Kasumi-1 (cell line): ENCODE measurements at regions not wholly inside any gene's neighbourhood (a gene's known extent, or its start where the extent isn't known, plus 50 kb on each side); places are given as distances from the start of the nearest gene placed in this dataset.
"Not testable (repeated sequence)": the region's sequence is repeated elsewhere in the genome, so short reads cannot be mapped to it uniquely, and the experiment has no call there.

Experiments used
- DNase-seq, 2 experiments: peaks; one replicate each; lab custom pipeline; 2025; lab: John Stamatoyannopoulos, UW

- DNase-seq = no peak
Observed at GRCh38 chr4:134885436-134885835, 683.8 kb upstream of the PABPC4L start.

GRCh38 chr4:134883831-134884449, 682.4 kb upstream of the PABPC4L start:
- DNase-seq = no peak

DNA sequence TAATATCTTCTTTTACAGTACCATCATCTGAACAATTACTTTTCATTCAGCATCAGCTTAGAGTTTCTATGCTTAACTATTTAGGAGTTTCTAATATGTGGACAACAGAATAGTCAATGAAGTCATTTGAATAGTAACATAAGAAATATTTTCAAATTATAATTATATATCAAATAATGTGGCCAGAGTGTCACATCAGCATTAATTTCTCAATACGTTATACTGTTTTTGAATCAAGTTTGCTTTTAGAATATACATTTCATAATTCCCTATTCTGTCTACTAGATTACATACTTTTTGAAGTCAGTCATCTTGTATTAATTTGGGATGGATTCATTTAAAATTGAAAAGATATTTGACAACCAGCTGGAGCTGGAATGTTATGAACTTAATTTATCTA, 677.4 kb upstream of the PABPC4L start:
- DNase-seq = no peak

DNA sequence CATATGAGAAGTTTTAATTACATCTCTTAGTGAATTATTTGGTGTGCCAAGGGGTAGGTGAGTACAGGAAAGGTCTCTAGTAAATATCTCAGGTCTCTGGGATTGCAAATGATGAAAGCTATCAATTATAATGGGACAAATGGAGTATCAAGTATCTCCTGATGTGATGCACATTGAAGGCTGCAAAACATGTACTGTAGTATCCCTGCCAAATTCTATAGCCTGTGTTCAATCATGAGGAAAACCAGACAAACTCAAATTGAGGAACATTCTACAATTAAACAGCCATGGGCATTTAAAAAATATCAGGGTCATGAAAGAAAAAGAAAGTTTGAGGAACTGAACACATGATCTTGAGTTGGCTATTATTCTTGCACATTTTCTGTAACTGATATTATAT, 665.4 kb upstream of the PABPC4L start:
- no peak for DNase-seq

GRCh38 chr4:134865675-134866074, 664.1 kb upstream of the PABPC4L start:
- peak in 1 of 2 experiments; percentile 2 for DNase-seq

DNA sequence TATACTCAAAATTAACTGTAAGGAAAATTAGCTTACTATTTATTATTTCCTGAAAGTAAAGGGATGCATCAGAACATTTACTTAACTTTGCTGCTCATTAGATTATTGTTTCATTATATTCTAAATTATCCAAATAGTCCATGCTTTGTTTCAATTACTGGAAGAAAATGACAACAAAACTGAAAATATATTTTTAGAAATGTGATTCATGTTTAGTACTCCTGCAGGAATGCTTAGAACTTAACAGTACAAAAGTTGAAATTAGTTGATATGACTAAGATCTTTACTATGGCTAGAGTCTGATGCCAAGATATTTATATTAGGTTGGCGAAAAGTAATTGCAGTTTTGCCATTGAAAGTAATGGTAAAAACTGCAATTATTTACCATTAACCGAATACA, 660.5 kb upstream of the PABPC4L start:
- no peak for DNase-seq

DNA sequence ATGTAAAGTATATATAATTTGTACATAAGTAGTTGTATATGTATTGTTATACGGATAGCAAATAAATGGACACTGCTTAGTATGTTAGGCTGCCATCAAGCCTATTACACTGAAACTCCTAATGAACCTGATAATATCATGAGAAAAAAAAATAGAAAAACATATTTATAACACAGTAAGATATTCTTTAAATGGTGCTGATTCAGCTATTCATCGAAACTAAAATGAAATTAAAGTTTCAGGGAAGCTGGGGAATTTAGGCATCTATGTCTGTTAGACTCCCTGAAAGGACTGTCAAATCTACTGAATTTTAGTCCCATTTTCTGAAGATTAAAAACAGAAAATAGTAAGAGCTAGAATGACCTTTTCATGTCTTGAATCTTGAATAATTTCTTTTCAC, 647.1 kb upstream of the PABPC4L start:
- no peak for DNase-seq

GRCh38 chr4:134830741-134831140, 629.2 kb upstream of the PABPC4L start:
- not testable (repeated sequence) for DNase-seq

DNA sequence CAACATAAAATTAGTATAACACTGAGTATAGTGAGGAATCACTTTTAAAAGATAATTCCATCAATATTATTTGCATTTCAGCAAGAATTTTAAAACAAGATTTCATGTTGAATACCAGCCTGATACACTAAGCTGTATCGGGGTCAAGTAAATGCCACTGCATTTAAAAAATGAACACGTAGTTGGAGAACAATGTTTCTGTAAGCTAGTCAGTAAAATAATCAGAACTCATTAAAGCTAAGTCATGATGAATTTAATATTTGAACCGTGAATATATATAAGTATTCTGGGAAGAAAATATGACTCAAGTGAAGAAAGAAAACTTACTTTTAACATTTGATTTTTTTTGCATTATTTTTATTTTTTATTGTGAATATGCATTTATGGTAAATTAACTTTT, 611.0 kb upstream of the PABPC4L start:
- no peak for DNase-seq

- no peak for DNase-seq
Observed at GRCh38 chr4:134807231-134807745, 605.7 kb upstream of the PABPC4L start.

DNA sequence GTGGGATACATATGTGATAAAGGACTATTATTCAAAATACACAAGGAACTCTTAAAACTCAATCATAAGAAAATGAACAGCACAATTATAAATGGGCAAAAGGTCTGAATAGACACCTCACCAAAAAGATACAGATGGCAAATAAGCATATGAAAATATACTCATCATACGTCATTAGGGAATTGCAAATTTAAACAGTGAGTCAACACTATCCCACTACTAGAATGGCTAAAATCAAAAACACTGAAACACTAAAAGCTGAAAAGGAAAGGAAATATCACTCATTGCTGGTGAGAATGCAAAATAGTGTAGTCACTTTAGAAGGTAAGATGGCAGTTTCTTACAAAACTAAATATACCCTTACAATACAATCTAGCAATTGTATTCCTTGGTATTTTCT, 597.0 kb upstream of the PABPC4L start:
- no peak for DNase-seq

GRCh38 chr4:134787315-134787714, 585.7 kb upstream of the PABPC4L start:
- DNase-seq = no peak

DNA sequence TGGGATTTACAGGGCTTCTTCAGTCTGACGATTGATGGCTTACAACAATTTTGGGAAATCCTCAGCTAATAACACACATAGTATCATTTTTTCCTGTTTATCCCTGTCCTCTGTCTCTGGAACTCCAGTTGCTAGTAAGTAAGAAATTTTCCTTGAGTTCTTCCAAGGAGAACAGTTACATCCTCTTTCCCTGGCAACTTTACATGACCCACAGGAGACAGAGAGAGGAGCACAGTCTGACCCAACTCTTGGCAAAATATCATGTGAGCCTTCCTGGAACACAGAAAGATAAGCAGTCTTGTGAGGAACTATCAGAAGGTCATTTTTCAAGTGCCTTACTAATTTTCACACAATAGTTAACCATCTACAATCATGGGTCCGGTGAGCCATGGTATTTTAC, 578.7 kb upstream of the PABPC4L start:
- no peak for DNase-seq

- DNase-seq = peak; percentile 6 to 11
Observed at GRCh38 chr4:134777606-134778005, 576.0 kb upstream of the PABPC4L start.

DNA sequence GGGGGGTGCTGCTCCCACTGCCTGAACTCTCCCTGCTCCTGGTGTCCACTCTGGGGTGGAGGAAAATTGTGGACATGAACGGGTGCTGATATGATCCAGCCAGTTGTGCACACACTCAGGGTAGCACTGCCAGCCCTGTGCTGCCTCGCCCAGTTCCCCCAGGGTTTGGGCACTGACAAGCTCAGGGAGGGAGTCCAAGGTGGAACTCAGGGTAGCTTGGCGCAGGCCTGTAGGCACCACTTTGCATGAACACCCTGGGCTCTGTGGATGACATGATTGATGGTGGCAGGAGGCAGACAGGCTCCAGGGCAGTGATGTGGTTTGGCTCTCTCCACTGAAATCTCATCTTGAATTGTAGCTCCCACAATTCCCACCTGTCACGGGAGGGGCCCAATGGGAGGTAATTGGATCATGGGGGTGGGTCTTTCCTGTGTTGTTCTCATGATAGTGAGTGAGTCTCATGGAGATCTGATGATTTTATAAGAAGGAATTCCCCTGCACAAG, 572.0 kb upstream of the PABPC4L start:
- no peak for DNase-seq

- DNase-seq = no peak
Observed at GRCh38 chr4:134762053-134762452, 560.5 kb upstream of the PABPC4L start.

DNA sequence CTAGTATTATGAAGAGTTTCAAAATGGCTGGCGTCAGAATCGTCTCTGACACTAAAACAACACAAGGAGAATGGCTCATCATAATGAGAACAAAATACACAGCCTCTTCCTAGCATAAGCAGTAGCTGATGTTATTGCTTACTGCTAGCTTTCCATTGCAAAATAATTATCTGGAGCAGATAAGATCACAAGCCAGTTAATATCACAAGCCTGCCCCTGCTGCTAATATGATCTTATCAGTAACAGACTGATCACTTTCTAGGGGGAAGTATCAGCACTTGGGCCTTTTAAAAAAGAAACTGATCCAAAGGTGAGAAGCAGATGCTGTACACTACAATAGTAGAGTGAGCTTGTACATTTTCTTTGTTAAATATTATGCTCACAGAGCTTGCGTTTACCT, 554.8 kb upstream of the PABPC4L start:
- DNase-seq = no peak

DNA sequence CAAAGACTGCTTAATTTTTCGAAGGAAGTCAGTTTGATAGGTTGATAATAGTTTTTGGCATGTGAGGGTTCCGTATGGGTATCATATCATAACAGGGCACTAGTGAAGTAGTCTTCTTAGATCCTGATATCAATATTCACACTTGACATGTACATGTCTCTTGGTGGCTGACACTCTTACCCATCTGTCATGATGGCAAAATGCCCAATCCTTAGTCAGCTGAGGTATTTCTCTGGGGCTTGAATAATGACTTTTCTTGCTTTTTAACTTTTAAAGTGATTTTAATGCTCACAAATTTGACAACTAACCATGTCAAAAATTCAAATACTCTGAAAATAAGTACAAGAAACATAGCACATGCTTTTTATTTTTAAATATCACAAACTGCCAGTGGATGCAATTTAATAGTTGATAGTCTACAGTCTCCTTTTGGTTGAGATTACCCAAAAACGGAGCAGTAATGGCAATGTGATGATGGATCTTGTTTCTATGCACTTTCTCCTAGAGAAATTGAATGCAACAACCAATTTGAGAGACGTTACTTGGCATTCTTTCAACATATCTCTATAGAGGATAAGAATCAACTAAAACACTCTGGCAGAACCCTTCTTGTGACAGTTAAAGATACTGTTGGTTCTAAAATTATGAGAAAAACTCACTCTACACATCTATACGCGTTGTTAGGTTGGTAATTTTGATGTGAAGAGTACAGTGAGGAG, 552.9 kb upstream of the PABPC4L start:
- DNase-seq = no peak

DNA sequence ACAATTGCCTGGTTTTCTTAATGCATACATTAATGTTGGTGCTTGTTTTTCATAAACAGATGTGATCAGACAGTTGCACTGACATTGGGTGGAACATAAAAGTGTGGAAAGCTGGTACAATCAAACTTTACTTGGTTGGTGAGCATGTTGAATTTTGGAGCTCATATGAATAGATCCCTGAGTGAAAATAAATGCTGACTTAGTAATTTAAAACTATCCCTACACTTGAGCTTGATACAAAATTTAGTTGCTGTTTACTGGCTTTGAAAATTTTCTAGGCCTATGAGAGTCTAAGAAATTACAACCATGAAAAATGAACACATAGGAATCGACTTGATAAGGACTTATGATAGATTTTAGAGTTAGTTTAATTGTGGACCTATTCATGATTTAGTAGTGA, 551.8 kb upstream of the PABPC4L start:
- DNase-seq = no peak

DNA sequence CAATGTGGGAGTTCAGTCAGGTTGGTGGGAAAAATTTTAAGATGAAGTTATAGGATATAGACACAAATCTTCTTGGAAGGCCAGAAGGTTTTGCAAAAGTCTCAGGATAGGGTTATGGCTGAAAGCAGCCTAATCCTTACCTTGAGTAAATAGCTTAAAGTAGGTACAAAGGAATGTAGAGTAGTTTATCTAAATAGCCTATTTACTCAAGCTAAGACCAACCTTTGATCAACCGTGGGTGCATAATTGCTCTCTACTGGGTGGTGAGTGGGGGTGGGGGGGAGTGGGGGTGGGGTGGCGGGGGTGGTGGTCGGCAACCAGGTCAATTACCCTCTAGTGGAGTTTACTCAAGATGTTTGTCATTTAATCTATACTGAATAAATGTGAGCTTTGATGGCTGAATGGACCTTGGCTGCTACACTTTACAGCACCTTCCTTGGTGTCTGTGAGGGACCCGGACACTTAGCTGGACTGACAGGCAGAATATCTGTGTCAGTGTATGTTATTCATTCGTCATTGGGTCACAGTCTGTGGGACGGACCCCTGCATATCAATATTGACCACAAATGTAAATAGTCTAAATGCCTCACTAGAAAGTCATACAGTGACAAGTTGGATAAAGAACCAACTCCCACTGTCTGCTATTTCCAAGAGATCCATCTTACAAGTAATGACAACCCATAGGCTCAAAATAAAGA, 545.7 kb upstream of the PABPC4L start:
- DNase-seq = no peak

GRCh38 chr4:134740290-134740689, 538.7 kb upstream of the PABPC4L start:
- no peak for DNase-seq

- no peak for DNase-seq
Observed at GRCh38 chr4:134735901-134736300, 534.3 kb upstream of the PABPC4L start.

GRCh38 chr4:134727696-134728095, 526.1 kb upstream of the PABPC4L start:
- DNase-seq = no peak
